Esophagus muscularis mucosa (tissue), 4 donors: ENCODE measurements at regions not wholly inside any gene's neighbourhood (a gene's known extent, or its start where the extent isn't known, plus 50 kb on each side); places are given as distances from the start of the nearest gene placed in this dataset.

Source experiments
- CTCF ChIP-seq, 3 experiments: fragments of 200-600 bp in 2 of 3; fragments of 450-650 bp in 1 of 3; sonication (generic) in 2 of 3; IDR thresholded peaks; one replicate each; pipeline ENCODE4 v1.5.1; 2017 to 2019; ENCODE audit warnings: antibody characterized with exemption in 3 of 3, mild to moderate bottlenecking in 2 of 3, moderate library complexity in 1 of 3
- EP300 ChIP-seq: sonication (generic); formaldehyde crosslinking; IDR thresholded peaks from one replicate; pipeline ENCODE4 v1.6.1; 2017; ENCODE audit warnings: antibody characterized with exemption
- POLR2A ChIP-seq: fragments of 450-650 bp; IDR thresholded peaks from one replicate; pipeline ENCODE4 v1.6.1; 2017; ENCODE audit warnings: antibody characterized with exemption, moderate library complexity, mild to moderate bottlenecking, low read depth
- POLR2AphosphoS5 ChIP-seq, 2 donors: sonication (generic); formaldehyde crosslinking; IDR thresholded peaks; one replicate each; pipeline ENCODE4 v1.6.1; 2017; ENCODE audit warnings: antibody characterized with exemption in 2 of 2

GRCh38 chr10:88092973-88093372 lies 229.5 kb downstream of the PTEN start:
- TF ChIP-seq POLR2AphosphoS5 (IDR thresholded peaks at IDR 0.05) = no peak
- TF ChIP-seq POLR2A = no peak
- no peak for TF ChIP-seq CTCF (IDR thresholded peaks at IDR 0.05)
- TF ChIP-seq EP300 = no peak
